SK-N-SH treated with all-trans-retinoic acid at 6 μM for 48 hours (cell line): ENCODE measurements at regions not wholly inside any gene's neighbourhood (a gene's known extent, or its start where the extent isn't known, plus 50 kb on each side); places are given as distances from the start of the nearest gene placed in this dataset.

Experiments used
- ATAC-seq: fragments of 200-7000 bp; cut with Tn5 transposase; 3 replicates; pipeline ENCODE4 v1.9.1; 2020; ENCODE audit warnings: mild to moderate bottlenecking, moderate library complexity
- CSDC2 ChIP-seq: fragments of 250-450 bp; sonication (Bioruptor Pico); IDR thresholded peaks from 2 replicates; pipeline ENCODE4 v1.5.0; 2020; ENCODE audit warnings: mild to moderate bottlenecking, moderate library complexity
- ESRRG ChIP-seq: fragments of 250-450 bp; sonication (Bioruptor Pico); IDR thresholded peaks from 2 replicates; pipeline ENCODE4 v1.6.1; 2021; ENCODE audit warnings: mild to moderate bottlenecking
- GLIS3 ChIP-seq: fragments of 250-450 bp; sonication (Bioruptor Pico); IDR thresholded peaks from 2 replicates; pipeline ENCODE4 v1.5.0; 2020; ENCODE audit warnings: mild to moderate bottlenecking, moderate library complexity
- ISL1 ChIP-seq: fragments of 250-450 bp; sonication (Bioruptor Pico); IDR thresholded peaks from 2 replicates; pipeline ENCODE4 v2.1.2; 2022; ENCODE audit warnings: mild to moderate bottlenecking, moderate library complexity
- OSR1 ChIP-seq: fragments of 250-450 bp; sonication (Bioruptor Pico); IDR thresholded peaks from 2 replicates; pipeline ENCODE4 v1.8.0; 2022; ENCODE audit warnings: moderate library complexity, mild to moderate bottlenecking, inconsistent platforms
- POU6F1 ChIP-seq: fragments of 250-450 bp; sonication (Bioruptor Pico); IDR thresholded peaks from 2 replicates; pipeline ENCODE4 v1.8.0; 2021; ENCODE audit warnings: low read depth, mild to moderate bottlenecking, moderate library complexity, borderline replicate concordance
- PPARA ChIP-seq: fragments of 250-450 bp; sonication (Bioruptor Pico); IDR thresholded peaks from 2 replicates; pipeline ENCODE4 v1.5.0; 2020; ENCODE audit warnings: mild to moderate bottlenecking, borderline replicate concordance
- RARB ChIP-seq: fragments of 250-450 bp; sonication (Bioruptor Pico); IDR thresholded peaks from 2 replicates; pipeline ENCODE4 v1.8.0; 2021; ENCODE audit warnings: mild to moderate bottlenecking, moderate library complexity
- SNAI2 ChIP-seq: fragments of 250-450 bp; sonication (Bioruptor Pico); IDR thresholded peaks from 2 replicates; pipeline ENCODE4 v1.5.0; 2020; ENCODE audit warnings: mild to moderate bottlenecking, moderate library complexity
- TCF4 ChIP-seq: fragments of 250-450 bp; sonication (Bioruptor Pico); IDR thresholded peaks from 2 replicates; pipeline ENCODE4 v1.8.0; 2021; ENCODE audit warnings: mild to moderate bottlenecking, moderate library complexity, borderline replicate concordance
- TOX ChIP-seq: fragments of 250-450 bp; sonication (Bioruptor Pico); IDR thresholded peaks from 2 replicates; pipeline ENCODE4 v1.8.0; 2021; ENCODE audit warnings: mild to moderate bottlenecking, moderate library complexity, borderline replicate concordance
- ZFP3 ChIP-seq: fragments of 250-450 bp; sonication (Bioruptor Pico); IDR thresholded peaks from 2 replicates; pipeline ENCODE4 v1.5.0; 2020; ENCODE audit warnings: mild to moderate bottlenecking, moderate library complexity
- ZFP30 ChIP-seq: fragments of 450-650 bp; formaldehyde crosslinking; IDR thresholded peaks from 2 replicates; pipeline ENCODE4 v1.5.0; 2022; ENCODE audit warnings: mild to moderate bottlenecking, moderate library complexity
- ZNF565 ChIP-seq: fragments of 450-650 bp; formaldehyde crosslinking; conservative IDR thresholded peaks from 2 replicates; pipeline ENCODE4 v1.5.0; 2020; ENCODE audit warnings: low read depth, mild to moderate bottlenecking, moderate library complexity
- TF ChIP-seq, protein P1 (sequence below): fragments of 250-450 bp; sonication (Bioruptor Pico); IDR thresholded peaks from 2 replicates; pipeline ENCODE4 v1.5.0; 2020; ENCODE audit warnings: mild to moderate bottlenecking, moderate library complexity
- TF ChIP-seq, protein P2 (sequence below): fragments of 250-450 bp; sonication (Bioruptor Pico); IDR thresholded peaks from 2 replicates; pipeline ENCODE4 v1.5.1; 2020; ENCODE audit warnings: low read depth, mild to moderate bottlenecking, moderate library complexity
- TF ChIP-seq, protein P3 (sequence below): fragments of 250-450 bp; sonication (Bioruptor Pico); IDR thresholded peaks from 2 replicates; pipeline ENCODE4 v1.8.0; 2020; ENCODE audit warnings: mild to moderate bottlenecking, moderate library complexity, borderline replicate concordance

GRCh38 chr1:14039582-14040430 is 339.8 kb downstream of the PRDM2 start (continued):
- TF ChIP-seq, protein P1, sequence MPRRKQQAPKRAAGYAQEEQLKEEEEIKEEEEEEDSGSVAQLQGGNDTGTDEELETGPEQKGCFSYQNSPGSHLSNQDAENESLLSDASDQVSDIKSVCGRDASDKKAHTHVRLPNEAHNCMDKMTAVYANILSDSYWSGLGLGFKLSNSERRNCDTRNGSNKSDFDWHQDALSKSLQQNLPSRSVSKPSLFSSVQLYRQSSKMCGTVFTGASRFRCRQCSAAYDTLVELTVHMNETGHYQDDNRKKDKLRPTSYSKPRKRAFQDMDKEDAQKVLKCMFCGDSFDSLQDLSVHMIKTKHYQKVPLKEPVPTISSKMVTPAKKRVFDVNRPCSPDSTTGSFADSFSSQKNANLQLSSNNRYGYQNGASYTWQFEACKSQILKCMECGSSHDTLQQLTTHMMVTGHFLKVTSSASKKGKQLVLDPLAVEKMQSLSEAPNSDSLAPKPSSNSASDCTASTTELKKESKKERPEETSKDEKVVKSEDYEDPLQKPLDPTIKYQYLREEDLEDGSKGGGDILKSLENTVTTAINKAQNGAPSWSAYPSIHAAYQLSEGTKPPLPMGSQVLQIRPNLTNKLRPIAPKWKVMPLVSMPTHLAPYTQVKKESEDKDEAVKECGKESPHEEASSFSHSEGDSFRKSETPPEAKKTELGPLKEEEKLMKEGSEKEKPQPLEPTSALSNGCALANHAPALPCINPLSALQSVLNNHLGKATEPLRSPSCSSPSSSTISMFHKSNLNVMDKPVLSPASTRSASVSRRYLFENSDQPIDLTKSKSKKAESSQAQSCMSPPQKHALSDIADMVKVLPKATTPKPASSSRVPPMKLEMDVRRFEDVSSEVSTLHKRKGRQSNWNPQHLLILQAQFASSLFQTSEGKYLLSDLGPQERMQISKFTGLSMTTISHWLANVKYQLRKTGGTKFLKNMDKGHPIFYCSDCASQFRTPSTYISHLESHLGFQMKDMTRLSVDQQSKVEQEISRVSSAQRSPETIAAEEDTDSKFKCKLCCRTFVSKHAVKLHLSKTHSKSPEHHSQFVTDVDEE (CRISPR knock-in tag): no peak
- TF ChIP-seq, protein P2, sequence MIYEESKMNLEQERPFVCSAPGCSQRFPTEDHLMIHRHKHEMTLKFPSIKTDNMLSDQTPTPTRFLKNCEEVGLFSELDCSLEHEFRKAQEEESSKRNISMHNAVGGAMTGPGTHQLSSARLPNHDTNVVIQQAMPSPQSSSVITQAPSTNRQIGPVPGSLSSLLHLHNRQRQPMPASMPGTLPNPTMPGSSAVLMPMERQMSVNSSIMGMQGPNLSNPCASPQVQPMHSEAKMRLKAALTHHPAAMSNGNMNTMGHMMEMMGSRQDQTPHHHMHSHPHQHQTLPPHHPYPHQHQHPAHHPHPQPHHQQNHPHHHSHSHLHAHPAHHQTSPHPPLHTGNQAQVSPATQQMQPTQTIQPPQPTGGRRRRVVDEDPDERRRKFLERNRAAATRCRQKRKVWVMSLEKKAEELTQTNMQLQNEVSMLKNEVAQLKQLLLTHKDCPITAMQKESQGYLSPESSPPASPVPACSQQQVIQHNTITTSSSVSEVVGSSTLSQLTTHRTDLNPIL: no peak
- TF ChIP-seq ESRRG (CRISPR knock-in tag): no peak
- no peak for TF ChIP-seq TOX (CRISPR knock-in tag)
- TF ChIP-seq ZFP3: no peak

- no peak for ATAC-seq
- TF ChIP-seq, protein P3, sequence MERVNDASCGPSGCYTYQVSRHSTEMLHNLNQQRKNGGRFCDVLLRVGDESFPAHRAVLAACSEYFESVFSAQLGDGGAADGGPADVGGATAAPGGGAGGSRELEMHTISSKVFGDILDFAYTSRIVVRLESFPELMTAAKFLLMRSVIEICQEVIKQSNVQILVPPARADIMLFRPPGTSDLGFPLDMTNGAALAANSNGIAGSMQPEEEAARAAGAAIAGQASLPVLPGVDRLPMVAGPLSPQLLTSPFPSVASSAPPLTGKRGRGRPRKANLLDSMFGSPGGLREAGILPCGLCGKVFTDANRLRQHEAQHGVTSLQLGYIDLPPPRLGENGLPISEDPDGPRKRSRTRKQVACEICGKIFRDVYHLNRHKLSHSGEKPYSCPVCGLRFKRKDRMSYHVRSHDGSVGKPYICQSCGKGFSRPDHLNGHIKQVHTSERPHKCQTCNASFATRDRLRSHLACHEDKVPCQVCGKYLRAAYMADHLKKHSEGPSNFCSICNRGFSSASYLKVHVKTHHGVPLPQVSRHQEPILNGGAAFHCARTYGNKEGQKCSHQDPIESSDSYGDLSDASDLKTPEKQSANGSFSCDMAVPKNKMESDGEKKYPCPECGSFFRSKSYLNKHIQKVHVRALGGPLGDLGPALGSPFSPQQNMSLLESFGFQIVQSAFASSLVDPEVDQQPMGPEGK (CRISPR knock-in tag): no peak
- TF ChIP-seq ZFP30 (CRISPR knock-in tag) (no peak), ZNF565 (no peak), SNAI2 (CRISPR knock-in tag) (no peak), PPARA (CRISPR knock-in tag) (no peak), TCF4 (CRISPR knock-in tag) (no peak), POU6F1 (CRISPR knock-in tag) (no peak), RARB (CRISPR knock-in tag) (no peak), ESRRG (CRISPR knock-in tag) (no peak), OSR1 (CRISPR knock-in tag) (no peak), ISL1 (CRISPR knock-in tag) (no peak), GLIS3 (CRISPR knock-in tag) (no peak), ZFP3 (no peak), TOX (CRISPR knock-in tag) (no peak), CSDC2 (CRISPR knock-in tag) (no peak)
- TF ChIP-seq, protein P2: no peak
These were observed 350.0 kb downstream of the PRDM2 start for GRCh38 chr1:14049965-14050364.

DNA sequence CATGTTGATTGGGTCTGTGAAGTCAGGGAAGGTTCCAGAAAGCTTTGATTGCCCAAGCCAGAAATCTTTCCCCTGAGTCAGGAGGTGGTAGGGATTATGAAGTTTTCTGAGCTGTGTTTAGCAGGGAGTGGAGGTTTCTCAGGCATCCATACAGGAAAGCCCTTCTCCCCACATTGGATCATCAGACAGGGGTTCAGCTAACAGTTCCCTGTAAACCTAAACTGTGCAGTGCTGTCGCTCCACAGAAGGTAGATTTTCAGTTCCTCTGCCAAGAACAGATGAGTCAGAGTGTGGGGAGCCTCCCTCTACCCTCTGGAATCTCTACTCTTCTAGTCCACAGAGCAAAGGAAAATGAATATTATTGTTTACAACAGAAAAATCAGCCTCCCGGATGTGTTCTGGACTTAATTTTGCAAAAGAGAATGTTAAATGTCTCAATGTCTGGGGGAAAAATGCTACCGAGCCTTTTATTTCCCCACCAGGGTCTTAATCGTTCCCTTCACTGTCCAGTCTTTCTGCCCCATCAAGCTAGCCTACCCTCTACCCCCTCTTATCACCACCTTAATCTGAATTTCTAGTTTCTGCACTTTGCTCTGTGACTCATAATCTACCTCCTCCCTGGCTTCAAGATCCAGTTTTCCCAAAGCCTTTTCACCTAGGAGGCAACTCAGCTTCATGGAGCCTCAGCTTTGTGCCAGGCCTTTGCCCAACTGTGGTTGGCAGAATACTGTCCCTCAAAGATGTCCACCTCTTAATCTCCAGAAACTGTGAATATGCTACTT is 355.6 kb downstream of the PRDM2 start:
- TF ChIP-seq POU6F1 (CRISPR knock-in tag): no peak
- TF ChIP-seq GLIS3 (CRISPR knock-in tag): no peak
- no peak for ATAC-seq
